ENCODE measurements at regions not wholly inside any gene's neighbourhood (a gene's known extent, or its start where the extent isn't known, plus 50 kb on each side); places are given as distances from the start of the nearest gene placed in this dataset.

DNA sequence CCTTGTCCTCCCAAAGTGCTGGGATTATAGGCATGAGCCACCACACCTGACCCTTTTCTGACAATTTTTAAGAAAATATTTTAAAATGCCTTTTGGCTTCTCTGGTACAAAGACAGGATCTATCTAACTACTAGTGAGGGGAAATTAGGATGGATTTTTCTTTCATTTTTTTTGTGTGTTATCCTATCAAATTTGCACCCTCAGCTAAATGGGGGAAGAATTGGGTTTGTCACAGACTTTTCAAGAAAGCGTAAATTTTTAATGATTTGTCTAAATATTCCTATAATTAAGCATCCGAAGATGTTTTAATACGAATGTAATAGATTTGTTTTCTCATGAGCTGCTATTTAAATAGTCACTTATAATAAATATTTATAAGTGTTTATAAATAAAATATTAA lies 340.0 kb upstream of the ETAA1 start:
- no peak overlapping the region for H3K4me3 ChIP-seq (ENCODE audit: low read length)
- TF ChIP-seq, protein P1, sequence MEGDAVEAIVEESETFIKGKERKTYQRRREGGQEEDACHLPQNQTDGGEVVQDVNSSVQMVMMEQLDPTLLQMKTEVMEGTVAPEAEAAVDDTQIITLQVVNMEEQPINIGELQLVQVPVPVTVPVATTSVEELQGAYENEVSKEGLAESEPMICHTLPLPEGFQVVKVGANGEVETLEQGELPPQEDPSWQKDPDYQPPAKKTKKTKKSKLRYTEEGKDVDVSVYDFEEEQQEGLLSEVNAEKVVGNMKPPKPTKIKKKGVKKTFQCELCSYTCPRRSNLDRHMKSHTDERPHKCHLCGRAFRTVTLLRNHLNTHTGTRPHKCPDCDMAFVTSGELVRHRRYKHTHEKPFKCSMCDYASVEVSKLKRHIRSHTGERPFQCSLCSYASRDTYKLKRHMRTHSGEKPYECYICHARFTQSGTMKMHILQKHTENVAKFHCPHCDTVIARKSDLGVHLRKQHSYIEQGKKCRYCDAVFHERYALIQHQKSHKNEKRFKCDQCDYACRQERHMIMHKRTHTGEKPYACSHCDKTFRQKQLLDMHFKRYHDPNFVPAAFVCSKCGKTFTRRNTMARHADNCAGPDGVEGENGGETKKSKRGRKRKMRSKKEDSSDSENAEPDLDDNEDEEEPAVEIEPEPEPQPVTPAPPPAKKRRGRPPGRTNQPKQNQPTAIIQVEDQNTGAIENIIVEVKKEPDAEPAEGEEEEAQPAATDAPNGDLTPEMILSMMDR (IDR thresholded peaks at IDR 0.05; ENCODE audit: insufficient read depth, low read depth, low read length, missing control alignments): no peak
- no peak for DNase-seq (ENCODE audit: low read depth)

DNA sequence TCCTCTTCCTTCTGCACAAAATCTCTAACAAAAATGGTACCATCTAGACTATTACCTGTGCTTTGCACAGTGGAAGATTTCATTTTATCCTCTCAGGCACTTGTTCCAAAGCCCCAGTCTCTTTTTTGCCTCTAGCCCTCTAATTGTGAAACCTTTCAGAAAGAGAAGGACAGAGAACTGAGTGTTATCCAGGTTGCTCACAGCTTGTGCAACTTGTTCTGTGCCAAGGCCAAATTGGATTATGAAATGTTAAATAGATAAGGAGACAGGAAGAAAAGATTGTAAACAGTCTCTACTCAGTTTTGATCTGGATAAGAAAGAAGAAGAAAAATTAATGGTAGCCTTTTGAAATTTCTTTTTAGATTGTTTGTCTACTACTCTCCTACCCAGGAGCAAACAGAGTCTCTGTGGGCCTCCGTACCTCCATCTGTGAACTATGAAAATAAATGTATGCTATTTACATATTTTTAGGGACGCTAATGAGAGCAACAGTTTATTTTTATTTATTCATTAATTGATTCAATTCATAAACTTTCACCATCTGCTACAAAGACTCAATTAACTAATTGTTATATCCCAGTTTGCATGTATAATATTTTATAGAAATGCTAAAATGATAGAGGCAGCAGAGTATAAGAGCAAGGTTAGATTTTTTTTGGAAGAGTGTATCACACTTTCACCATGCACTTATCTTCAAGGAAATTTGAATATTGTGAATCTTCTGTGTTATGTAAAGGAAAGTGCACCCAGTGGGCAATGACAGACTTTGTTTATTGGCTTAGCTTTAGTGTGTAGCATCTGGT lies 339.0 kb upstream of the ETAA1 start:
- H3K4me3 ChIP-seq (ENCODE audit: low read length): no peak overlapping the region
- TF ChIP-seq, protein P1 (IDR thresholded peaks at IDR 0.05; ENCODE audit: insufficient read depth, low read depth, low read length, missing control alignments): no peak
- peak; percentile 68 for DNase-seq (ENCODE audit: low read depth)

DNA sequence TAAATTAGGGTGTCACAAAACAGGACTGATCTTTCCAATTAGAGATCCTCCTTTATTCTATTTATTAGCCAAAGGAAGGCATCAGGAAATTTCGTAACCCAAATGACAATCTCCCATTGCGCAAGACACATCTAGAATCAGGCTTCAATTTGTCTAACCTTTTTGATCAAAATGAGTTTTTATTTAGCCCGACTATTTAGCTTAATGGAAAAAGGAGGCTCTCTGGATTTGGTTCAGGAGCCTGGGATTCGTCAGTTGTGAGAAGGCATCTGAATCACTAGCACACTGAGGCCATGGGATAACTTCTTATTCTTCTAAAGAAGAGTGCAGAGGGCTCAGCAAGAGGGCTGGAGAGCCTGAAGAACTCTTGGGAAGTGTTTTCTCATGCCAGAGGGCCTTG lies 332.1 kb upstream of the ETAA1 start:
- TF ChIP-seq, protein P1 (IDR thresholded peaks at IDR 0.05; ENCODE audit: insufficient read depth, low read depth, low read length, missing control alignments): no peak
- no peak overlapping the region for H3K4me3 ChIP-seq (ENCODE audit: low read length)
- DNase-seq (ENCODE audit: low read depth): peak; percentile 53

DNA sequence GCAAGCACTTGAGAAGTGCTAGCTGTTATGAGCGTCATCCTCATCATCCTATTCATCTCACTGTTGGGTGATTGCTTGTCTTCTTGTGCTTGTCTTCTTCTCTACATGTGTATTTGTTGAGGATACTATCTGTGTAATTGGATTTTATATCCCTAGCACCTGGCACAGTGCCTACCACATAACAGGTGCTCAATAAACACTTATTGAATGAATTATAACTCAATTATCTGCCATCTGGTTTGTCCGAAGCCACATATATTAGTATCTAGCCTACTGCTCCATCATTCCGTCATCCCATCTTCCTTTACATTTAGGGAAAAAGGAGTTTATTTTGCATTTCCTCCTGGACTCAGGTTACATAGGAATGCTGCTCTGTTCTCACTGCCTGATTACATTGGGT lies 330.4 kb upstream of the ETAA1 start:
- no peak for DNase-seq (ENCODE audit: low read depth)
- H3K4me3 ChIP-seq (ENCODE audit: low read length): no peak overlapping the region
- TF ChIP-seq, protein P1 (IDR thresholded peaks at IDR 0.05; ENCODE audit: insufficient read depth, low read depth, low read length, missing control alignments): no peak

DNA sequence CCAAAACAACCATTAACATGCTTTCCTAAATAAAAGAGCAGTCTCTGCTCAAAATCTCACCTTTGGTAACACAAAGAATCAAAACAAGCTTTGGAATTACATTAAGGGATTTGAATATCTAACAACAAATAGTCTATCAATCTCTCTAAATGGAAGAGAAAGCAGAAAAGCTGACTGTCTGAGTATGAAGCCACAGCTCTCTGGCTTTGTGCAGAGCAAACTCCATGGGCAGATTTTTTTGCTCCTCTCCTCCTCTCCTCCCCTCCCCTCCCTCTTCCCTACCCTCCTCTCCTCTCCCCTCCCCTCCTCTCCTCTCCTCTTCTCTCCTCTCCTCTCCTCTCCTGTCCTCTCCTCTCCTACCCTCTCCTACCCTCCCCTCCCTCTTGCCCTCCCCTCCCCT lies 329.5 kb upstream of the ETAA1 start:
- DNase-seq (ENCODE audit: low read depth): no peak
- TF ChIP-seq, protein P1 (IDR thresholded peaks at IDR 0.05; ENCODE audit: insufficient read depth, low read depth, low read length, missing control alignments): no peak
- no peak overlapping the region for H3K4me3 ChIP-seq (ENCODE audit: low read length)

DNA sequence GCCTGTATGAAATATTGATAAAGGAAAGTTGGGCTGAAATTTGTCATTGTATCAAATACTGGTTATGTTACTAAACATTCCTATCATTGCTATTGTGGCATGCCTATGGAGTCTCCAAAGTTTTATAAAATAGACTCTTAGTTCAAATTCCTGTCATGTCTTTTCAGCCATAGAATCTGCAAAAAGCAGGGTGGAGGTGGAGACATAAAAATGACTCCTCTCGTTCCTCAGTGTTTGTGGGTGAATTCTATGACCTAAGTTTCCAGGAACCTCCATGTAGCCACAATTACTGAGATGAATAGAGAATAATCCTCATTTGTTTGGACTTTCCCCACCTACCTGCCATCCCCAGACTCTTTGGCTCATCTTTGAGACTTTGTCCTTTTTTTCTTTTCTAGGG lies 326.3 kb upstream of the ETAA1 start:
- H3K4me3 ChIP-seq (ENCODE audit: low read length): no peak overlapping the region
- TF ChIP-seq, protein P1 (IDR thresholded peaks at IDR 0.05; ENCODE audit: insufficient read depth, low read depth, low read length, missing control alignments): no peak
- DNase-seq (ENCODE audit: low read depth): no peak

DNA sequence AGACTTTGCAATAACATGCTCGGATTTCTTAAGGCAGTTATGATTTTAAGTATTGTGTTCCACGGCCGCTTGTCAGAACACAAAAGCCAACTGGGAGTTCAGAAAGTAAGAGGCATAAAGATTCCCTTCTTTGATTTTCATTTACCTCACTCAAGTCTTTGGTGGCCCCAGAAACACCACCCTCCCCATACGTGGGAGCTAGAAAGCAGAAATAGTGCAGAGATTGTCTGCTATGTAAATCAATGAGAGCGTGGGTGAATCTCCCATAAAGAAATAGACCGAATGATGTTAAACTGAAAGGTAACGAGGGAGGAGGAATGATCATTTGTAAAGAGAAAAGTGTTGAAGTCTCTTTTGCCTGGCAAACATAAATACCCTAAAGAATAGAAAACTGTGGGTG lies 322.1 kb upstream of the ETAA1 start:
- no peak for DNase-seq (ENCODE audit: low read depth)
- no peak overlapping the region for H3K4me3 ChIP-seq (ENCODE audit: low read length)

More for the DNA sequence above, 322.1 kb upstream of the ETAA1 start:
- TF ChIP-seq, protein P1 (IDR thresholded peaks at IDR 0.05; ENCODE audit: insufficient read depth, low read depth, low read length, missing control alignments): no peak
